ENCODE measurements at regions not wholly inside any gene's neighbourhood (a gene's known extent, or its start where the extent isn't known, plus 50 kb on each side); places are given as distances from the start of the nearest gene placed in this dataset.
A peak's percentile ranks its signal among the peaks of the same experiment; 100 is the strongest.
"Not testable (repeated sequence)": the region's sequence is repeated elsewhere in the genome, so short reads cannot be mapped to it uniquely, and the experiment has no call there.

DNA sequence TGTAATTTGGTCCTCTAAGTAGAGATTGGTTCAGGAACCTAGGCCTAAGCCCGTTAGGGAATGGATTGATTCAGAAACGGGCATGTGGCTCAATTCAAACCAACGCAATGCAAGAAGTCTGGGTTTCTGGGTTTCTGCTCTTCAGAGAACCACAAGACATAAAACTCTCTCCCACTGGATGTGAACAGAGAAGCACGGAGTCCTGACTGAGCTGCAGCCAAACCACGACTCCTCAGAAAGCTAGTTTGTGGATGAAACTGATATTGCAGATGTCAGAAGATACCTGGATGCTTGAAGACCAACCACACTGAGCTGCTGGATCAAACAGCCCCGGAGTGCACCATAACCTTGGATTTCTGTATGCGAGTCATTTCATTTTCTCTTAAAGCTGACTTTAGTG is 50.0 kb downstream of the SOD2 start:
- DNase-seq, result no peak

GRCh38 chr6:159642481-159642880 is 50.6 kb downstream of the SOD2 start:
- DNase-seq, result no peak

DNA sequence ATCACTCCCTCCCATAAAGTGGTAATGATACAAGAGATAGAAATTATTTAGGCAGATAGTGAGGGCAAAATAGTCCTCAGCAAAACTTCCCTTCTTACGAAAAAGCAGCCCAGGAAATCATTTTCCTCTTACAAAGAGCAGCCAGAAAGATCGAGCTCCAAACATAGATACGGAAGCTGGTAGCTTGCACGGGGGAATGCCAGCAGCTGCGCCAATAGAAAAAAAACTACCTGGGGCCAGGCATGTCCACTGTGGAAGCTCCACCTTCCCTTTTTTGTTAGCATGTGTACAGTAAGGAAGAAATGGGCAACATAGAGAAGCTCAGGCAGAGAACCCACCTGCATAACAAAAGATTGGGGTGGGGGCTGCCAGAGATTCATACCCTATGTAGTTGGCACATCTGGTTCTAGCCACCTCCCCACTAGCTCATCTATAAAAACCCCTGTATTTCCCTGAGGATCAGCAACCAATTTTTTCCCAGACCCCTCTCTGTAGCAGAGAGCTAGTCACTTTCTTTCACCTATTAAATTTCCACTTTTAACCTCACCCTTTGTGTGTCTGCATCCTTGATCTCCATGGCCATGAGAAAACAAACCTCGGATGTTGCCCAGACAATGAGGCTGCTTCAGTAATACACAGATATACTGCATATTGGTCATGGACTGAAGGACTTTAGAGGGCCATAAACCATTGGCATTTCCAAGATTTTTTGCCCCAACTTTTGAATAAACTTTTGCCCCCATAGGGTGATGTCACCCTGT is 52.1 kb downstream of the SOD2 start:
- no peak for DNase-seq

DNA sequence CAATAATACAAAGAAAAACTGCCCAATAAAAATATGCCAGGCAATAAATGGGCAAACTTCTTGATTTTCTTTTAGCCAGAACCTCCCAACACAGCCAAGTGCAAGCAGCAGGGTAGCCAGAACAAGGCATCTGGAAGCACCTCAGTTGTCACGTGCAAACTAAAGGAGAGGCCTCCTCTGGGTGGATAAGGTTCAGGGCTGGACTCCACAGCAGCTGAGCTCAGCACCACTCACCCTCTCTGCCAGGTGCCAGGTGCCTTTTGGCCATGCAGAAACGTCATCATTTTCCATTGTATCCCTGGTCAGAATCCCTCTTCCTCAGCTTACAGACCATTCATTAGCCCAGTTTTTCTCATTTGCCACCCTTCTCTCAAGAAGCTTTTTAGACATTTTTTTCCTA is 52.7 kb downstream of the SOD2 start:
- DNase-seq, result no peak

GRCh38 chr6:159639721-159640120 is 53.3 kb downstream of the SOD2 start:
- DNase-seq, result no peak

DNA sequence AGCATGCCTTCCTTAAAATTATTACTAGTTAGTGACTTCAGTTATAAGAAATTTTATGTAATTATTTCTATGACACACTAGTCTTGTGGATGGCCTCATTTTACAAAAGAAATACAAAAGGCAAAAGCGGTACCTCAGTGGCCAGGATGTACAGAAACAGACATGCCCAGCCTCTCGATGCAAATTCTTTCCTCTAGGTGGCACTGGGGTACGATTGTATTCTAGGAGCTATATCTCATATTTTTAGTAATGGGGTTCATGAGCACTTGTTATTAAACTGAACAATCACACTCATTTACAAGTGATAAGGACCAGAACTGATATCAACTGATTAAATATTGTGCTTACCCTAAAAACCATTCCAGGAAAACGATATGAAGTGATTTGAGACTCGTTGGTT is 59.8 kb downstream of the SOD2 start:
- peak; percentile 58 for DNase-seq

GRCh38 chr6:159631886-159632285 is 61.2 kb downstream of the SOD2 start:
- no peak for DNase-seq

DNA sequence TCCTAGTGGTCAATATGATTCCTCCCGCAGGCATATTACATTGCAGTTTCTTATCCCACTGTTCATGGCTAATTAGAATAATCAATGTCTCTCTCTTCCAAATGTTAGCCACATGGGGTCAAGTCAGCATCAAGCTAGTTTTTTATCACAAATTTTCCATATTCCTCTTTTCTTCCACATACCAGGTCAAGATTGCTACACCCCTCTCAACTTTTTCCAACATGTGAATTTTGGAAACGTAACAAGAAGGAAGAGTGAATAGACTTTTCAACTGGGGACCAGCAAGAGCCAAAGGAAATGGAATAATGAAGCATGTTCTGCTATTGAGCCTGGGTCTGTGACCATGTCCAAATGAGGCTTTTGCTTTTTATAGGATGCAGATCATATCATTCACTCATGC is 65.1 kb downstream of the SOD2 start:
- no peak for DNase-seq

- not testable (repeated sequence) for DNase-seq
Measured at GRCh38 chr6:159626506-159626905, 66.5 kb downstream of the SOD2 start.

DNA sequence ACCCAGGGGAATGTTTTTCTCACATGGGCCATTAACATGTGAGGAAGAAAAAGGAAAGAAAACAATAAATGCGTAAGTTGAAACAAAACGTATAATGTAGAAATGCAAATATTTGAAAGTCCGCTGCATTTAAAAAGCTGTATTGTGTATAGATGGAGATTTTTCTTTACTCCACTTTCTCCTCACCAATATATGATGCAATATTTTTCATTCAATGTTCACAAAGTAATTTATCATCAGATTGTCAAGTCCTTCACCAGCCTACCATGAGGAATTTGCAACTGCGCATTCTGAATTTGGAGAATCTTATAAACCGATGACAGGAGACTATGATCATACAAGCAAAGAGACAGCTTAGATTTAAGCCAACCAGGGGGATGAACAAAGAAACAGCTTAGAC is 69.9 kb downstream of the SOD2 start:
- DNase-seq, result no peak

DNA sequence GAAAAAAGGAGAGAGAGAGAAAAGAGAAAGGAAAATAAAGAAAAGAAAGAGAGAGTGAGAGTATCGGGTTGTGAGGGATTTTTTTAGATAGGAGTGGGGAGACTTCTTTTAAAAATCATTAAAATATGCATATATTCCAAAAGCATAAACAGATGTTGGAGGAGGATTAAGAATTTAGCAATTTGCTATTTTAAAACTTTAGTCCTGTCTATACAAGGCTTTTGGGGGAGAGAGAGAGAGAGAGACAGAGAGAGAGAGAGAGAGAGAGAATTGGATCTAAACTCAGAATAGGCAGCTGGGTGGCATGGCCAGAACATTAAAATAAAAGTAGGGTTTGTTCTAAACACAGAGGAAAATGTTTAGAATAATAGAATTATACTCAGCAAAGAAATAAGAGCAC is 72.1 kb downstream of the SOD2 start:
- no peak for DNase-seq

DNA sequence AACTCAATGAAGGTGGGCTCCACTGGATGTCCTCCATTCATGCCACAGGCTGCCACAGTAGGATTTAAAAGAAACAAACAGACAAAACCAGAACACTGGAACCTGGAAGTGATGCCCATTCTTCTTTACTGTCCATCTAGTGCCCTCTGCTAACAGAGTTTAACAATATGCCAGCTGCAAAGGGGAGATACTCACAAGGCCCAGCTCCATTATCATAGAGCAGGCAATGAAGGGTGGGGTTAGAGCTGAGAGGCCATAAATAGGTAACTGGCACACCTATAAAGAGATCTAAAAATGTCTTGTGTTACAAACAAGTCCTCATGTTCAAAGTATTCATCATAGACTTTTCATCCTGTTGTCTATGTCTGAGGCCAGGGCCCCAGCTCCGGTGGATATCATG is 75.6 kb downstream of the SOD2 start:
- DNase-seq, result no peak

DNA sequence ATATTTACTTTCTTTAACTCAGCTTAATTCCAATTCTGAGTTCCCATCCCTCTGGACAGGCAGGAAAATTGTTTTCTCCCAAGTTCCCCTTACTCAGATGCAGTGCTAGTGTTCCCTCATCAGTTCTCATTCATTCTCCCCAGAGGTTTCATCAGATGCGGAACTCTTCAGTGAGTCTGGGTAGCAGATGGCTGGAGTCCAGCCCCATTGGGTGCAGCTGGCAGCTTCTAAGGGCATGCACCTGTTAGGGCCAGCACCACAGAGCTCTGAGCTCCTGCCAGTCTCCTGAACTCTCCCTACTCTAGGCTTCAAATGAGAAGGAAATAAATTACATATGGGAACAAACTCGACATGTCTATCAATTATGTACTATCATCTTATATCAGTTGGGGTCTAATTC is 76.6 kb downstream of the SOD2 start:
- DNase-seq, result no peak

GRCh38 chr6:159615918-159616317 is 77.1 kb downstream of the SOD2 start:
- no peak for DNase-seq

DNA sequence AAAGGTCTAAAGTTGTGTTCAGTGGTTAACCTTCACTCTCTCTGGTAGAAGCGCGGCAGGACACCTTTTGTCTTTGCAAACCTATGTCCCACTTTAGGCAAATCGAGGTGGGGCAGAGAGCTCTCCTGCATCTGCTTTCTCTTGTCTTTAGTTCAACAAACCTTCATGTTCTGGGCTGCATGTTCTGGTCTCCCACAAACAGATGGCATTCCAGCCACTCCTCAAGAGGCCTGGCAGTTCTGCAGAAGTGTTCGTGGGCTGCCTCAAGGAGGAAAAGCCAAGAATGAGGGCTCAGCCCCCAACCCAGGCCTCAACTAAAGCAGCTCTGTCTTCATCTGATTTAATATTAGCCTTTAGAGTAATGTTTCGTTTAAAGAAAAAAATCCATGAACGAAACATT is 82.2 kb downstream of the SOD2 start:
- no peak for DNase-seq

DNA sequence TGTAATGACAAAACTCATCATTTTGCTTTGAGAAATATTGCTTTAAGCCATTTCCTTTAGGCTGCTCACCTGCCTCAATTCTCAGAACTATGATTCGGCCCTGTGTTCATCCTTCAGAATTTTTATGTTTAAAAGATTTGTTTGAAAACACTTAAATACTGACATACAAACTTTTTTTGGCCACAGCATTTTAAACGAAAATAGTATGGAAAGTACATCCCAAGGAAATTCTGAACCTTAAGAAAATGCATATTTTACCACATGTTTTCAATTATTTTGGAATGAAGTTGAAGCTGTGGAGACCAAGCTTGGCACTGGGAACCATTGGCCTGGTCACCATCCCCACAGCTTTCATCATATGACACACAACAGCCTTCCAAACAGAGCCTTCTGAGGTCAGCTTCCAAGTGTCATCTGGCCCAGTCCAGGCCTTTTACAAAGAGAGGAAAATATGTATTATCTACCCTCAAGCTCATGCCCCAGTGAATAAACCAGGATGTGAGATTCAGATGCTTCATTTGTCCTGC is 83.3 kb downstream of the SOD2 start:
- DNase-seq, result no peak

GRCh38 chr6:159608961-159609651 is 83.9 kb downstream of the SOD2 start:
- peak; percentile 47 for DNase-seq

GRCh38 chr6:159606786-159607185 is 86.3 kb downstream of the SOD2 start:
- no peak for DNase-seq

DNA sequence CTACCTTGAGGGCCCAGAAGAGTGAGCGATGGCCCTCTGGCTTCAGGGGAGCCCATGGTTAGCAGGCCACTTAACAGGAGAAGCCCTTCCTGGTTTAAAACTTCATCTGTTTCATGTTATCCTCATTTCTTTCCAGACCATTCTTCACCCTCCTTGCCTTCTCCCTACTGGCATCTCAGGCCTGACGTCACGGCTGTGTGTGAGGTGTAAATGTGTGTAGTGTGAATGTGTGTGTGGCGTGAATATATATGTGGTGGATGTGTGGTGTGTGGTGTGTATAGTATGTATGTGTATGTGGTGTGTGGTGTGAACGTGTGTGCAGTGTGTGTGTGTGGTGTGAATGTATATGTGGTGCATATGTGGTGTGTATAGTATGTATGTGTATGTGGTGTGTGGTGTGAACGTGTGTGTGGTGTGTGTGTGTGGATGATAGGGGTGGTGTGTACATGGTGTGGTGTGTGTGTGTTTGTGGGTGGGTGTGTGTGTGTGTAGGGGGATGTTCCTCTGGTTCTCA is 88.5 kb downstream of the SOD2 start:
- no peak for DNase-seq

GRCh38 chr6:159602431-159603041 is 90.5 kb downstream of the SOD2 start:
- no peak for DNase-seq

DNA sequence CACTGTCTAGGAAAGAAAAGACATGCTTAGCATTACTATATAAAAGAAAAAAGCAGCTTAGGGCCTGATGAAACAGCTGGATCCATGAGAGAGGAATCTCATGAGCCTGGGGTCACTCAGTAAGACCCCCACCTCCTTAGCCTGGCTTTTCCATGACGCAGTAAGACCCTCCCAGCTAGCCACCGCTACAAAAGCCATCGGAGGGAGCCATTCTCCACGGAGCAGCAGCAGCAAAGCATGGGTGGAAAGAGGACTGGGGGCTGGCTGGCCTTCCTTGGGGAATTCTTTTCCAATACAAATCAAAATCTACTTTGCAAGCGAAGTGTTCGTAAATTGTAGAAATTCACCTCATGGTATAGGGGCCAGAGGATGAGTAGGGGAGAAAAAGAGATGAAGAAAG is 91.8 kb downstream of the SOD2 start:
- no peak for DNase-seq

- DNase-seq, result peak; percentile 19
Measured at GRCh38 chr6:159595173-159595572, 97.9 kb downstream of the SOD2 start.

GRCh38 chr6:159594750-159595117 is 98.3 kb downstream of the SOD2 start:
- DNase-seq, result peak; percentile 53

All from dermis blood vessel endothelial cell (primary cell).